ENCODE measurements at regions not wholly inside any gene's neighbourhood (a gene's known extent, or its start where the extent isn't known, plus 50 kb on each side); places are given as distances from the start of the nearest gene placed in this dataset.

GRCh38 chr13:50125304-50125553 is 110.0 kb downstream of the KCNRG start:
- no peak for TF ChIP-seq EZH2 (IDR thresholded peaks at IDR 0.05; ENCODE audit: insufficient read depth, poor library complexity, severe bottlenecking)
- no peak for TF ChIP-seq EZH2phosphoT487 (IDR thresholded peaks at IDR 0.05; ENCODE audit: insufficient read depth, low read depth)

Data from GM23248 (cell line).